CD14-positive monocyte (primary cell): ENCODE measurements at regions not wholly inside any gene's neighbourhood (a gene's known extent, or its start where the extent isn't known, plus 50 kb on each side); places are given as distances from the start of the nearest gene placed in this dataset.

Experiments
- DNase-seq, 3 donors: peaks; one replicate each; pipeline ENCODE4 v3.0.0-alpha.2; 2011 to 2022
- H2AFZ ChIP-seq: 2 replicates; pipeline ENCODE4 v1.6.0; 2012; ENCODE audit warnings: mild to moderate bottlenecking, low read depth, low read length, inconsistent platforms; ENCODE audit not compliant: insufficient read depth, poor library complexity, severe bottlenecking
- H3K27ac ChIP-seq, 2 donors: 1 replicate in 1 of 2; 2 replicates in 1 of 2; pipeline ENCODE4 v1.5.1; 2012 to 2013; ENCODE audit warnings: low read length in 2 of 2, control low read depth in 1 of 2, inconsistent platforms in 1 of 2, low read depth in 1 of 2, mild to moderate bottlenecking in 1 of 2
- H3K27me3 ChIP-seq, 2 donors: one replicate each; pipeline versions ENCODE4 v1.6.0 to v1.6.1; 2011 to 2013; ENCODE audit warnings: low read length in 2 of 2; ENCODE audit not compliant: control insufficient read depth in 2 of 2, insufficient read depth in 2 of 2
- H3K36me3 ChIP-seq, 2 donors: replicated peaks in 1 of 2; 1 replicate in 1 of 2; 2 replicates in 1 of 2; pipeline versions ENCODE4 v1.5.1 to v1.6.1; 2012 to 2013; ENCODE audit warnings: low read length in 2 of 2, control low read depth in 1 of 2, inconsistent platforms in 1 of 2, mild to moderate bottlenecking in 1 of 2; ENCODE audit not compliant: insufficient read depth in 2 of 2, control insufficient read depth in 1 of 2
- H3K4me1 ChIP-seq, 2 donors: 1 replicate in 1 of 2; 2 replicates in 1 of 2; pipeline versions ENCODE4 v1.5.1 to v1.6.1; 2012 to 2013; ENCODE audit warnings: low read length in 2 of 2, control low read depth in 1 of 2, inconsistent platforms in 1 of 2, mild to moderate bottlenecking in 1 of 2, moderate library complexity in 1 of 2; ENCODE audit not compliant: insufficient read depth in 2 of 2, control insufficient read depth in 1 of 2
- H3K4me2 ChIP-seq: replicated peaks from 2 replicates; pipeline ENCODE3; 2012; ENCODE audit warnings: low read length, moderate library complexity, mild to moderate bottlenecking; ENCODE audit not compliant: poor library complexity, severe bottlenecking; ENCODE audit errors: extremely low read depth
- H3K4me3 ChIP-seq, 3 experiments: fragments of 200-600 bp in 1 of 3; sonication (generic) in 1 of 3; replicated peaks in 1 of 3; 1 replicate in 2 of 3; 2 replicates in 1 of 3; pipeline ENCODE4 v1.5.1; 2011 to 2013; ENCODE audit warnings: low read length in 3 of 3, mild to moderate bottlenecking in 3 of 3, control low read depth in 2 of 3, low read depth in 2 of 3, inconsistent platforms in 1 of 3, moderate library complexity in 1 of 3
- H3K79me2 ChIP-seq: 2 replicates; pipeline ENCODE4 v1.6.0; 2012; ENCODE audit warnings: mild to moderate bottlenecking, control low read depth, inconsistent platforms, low read length, moderate library complexity; ENCODE audit not compliant: insufficient read depth
- H3K9ac ChIP-seq: 2 replicates; pipeline ENCODE4 v1.6.0; 2017; ENCODE audit warnings: low read length, mild to moderate bottlenecking; ENCODE audit not compliant: insufficient read depth, poor library complexity, severe bottlenecking
- H3K9me3 ChIP-seq, 2 donors: replicated peaks in 1 of 2; 1 replicate in 1 of 2; 2 replicates in 1 of 2; pipeline versions ENCODE4 v1.5.1 to v1.6.1; 2012 to 2013; ENCODE audit warnings: low read length in 2 of 2, control low read depth in 1 of 2; ENCODE audit not compliant: control insufficient read depth in 1 of 2, insufficient read depth in 1 of 2
- H4K20me1 ChIP-seq: 2 replicates; pipeline ENCODE4 v1.6.0; 2012; ENCODE audit warnings: mild to moderate bottlenecking, low read length, control low read depth, moderate library complexity; ENCODE audit not compliant: insufficient read depth
- H3K27ac Mint-ChIP-seq, 7 donors: one replicate each; pipeline ENCODE4 v1.8.0; 2020; ENCODE audit warnings: mild to moderate bottlenecking in 7 of 7, mixed read lengths in 7 of 7, moderate library complexity in 6 of 7, inconsistent platforms in 2 of 7
- H3K27me3 Mint-ChIP-seq, 3 donors: one replicate each; pipeline ENCODE4 v1.8.0; 2021 to 2022; ENCODE audit warnings: low read depth in 3 of 3, mild to moderate bottlenecking in 3 of 3, mixed read lengths in 3 of 3, moderate library complexity in 3 of 3, inconsistent platforms in 1 of 3
- H3K36me3 Mint-ChIP-seq, 2 donors: one replicate each; pipeline ENCODE4 v1.8.0; 2020; ENCODE audit warnings: mixed read lengths in 2 of 2, inconsistent platforms in 1 of 2, mild to moderate bottlenecking in 1 of 2
- H3K4me1 Mint-ChIP-seq: one replicate; pipeline ENCODE4 v1.8.0; 2020; ENCODE audit warnings: mild to moderate bottlenecking, mixed read lengths
- H3K4me3 Mint-ChIP-seq, 2 donors: one replicate each; pipeline ENCODE4 v1.8.0; 2020; ENCODE audit warnings: mild to moderate bottlenecking in 2 of 2, mixed read lengths in 2 of 2, moderate library complexity in 1 of 2
- H3K9me3 Mint-ChIP-seq, 7 donors: one replicate each; pipeline ENCODE4 v1.8.0; 2020 to 2022; ENCODE audit warnings: mixed read lengths in 7 of 7, mild to moderate bottlenecking in 6 of 7, moderate library complexity in 6 of 7, inconsistent platforms in 2 of 7
- CTCF ChIP-seq: fragments of 200-600 bp; IDR thresholded peaks from one replicate; pipeline ENCODE4 v1.8.0; 2022; ENCODE audit warnings: antibody characterized with exemption, mild to moderate bottlenecking
- WGBS: methylation state at CpG from one replicate; pipeline ENCODE4 v1.1.5; 2013; ENCODE audit warnings: missing lambda C conversion rate; ENCODE audit not compliant: insufficient coverage; 5-methylcytosine and 5-hydroxymethylcytosine counted together
- intact Hi-C, 2 donors: fragments of 100-400 bp; cut with micrococcal nuclease; formaldehyde crosslinking; loops; one replicate each; pipeline versions ENCODE4 v1.15.0 to v1.15.1; 2023

GRCh38 chr16:64088838-64089237, 1033.0 kb downstream of the CDH11 start:
- H3K9me3 Mint-ChIP-seq: peaks cover 0 to 3% (median 0%) of the 10 kb centered on the region in 7 donors
- no peak overlapping the region for H3K27ac Mint-ChIP-seq
- H3K79me2 ChIP-seq: no peaks in the 10 kb centered on the region
- WGBS: 66% methylated on average over 5 of the region's 5 CpGs
- H3K27me3 ChIP-seq: no peaks in the 10 kb centered on the region
- H3K4me1 ChIP-seq: no peaks in the 10 kb centered on the region
- H3K9ac ChIP-seq: no peak overlapping the region
- TF ChIP-seq CTCF: no peak
- H3K36me3 Mint-ChIP-seq: no peaks in the 10 kb centered on the region
- H3K4me3 Mint-ChIP-seq: no peak overlapping the region
- H3K27ac ChIP-seq: no peak overlapping the region
- no peak overlapping the region for H3K4me3 ChIP-seq
- no peaks in the 10 kb centered on the region for H3K36me3 ChIP-seq
- H3K4me1 Mint-ChIP-seq: no peaks in the 10 kb centered on the region
- H2AFZ ChIP-seq: no peak overlapping the region
- no peaks in the 10 kb centered on the region for H4K20me1 ChIP-seq
- H3K4me2 ChIP-seq: no peak overlapping the region
- H3K27me3 Mint-ChIP-seq: peaks cover 0 to 1% (median 0%) of the 10 kb centered on the region in 3 donors
- no peak for DNase-seq
- H3K9me3 ChIP-seq: no peaks in the 10 kb centered on the region
- intact Hi-C loops: no loop called here

- Histone ChIP-seq H3K36me3 (no peaks in the 10 kb centered on the region), H4K20me1 (no peaks in the 10 kb centered on the region), H3K4me1 (no peaks in the 10 kb centered on the region), H3K9me3 (no peaks in the 10 kb centered on the region), H3K27me3 (no peaks in the 10 kb centered on the region), H2AFZ (no peak overlapping the region), H3K4me3 (no peak overlapping the region), H3K9ac (no peak overlapping the region), H3K79me2 (no peaks in the 10 kb centered on the region), H3K4me2 (no peak overlapping the region), H3K27ac (no peak overlapping the region)
- Mint-ChIP-seq H3K27ac (no peak overlapping the region), H3K36me3 (no peaks in the 10 kb centered on the region), H3K4me1 (no peaks in the 10 kb centered on the region), H3K9me3 (peaks cover 0 to 3% (median 0%) of the 10 kb centered on the region in 7 donors), H3K27me3 (peaks cover 0 to 1% (median 0%) of the 10 kb centered on the region in 3 donors), H3K4me3 (no peak overlapping the region)
- no peak for TF ChIP-seq CTCF
- DNase-seq: no peak
- no CpG with 5 or more reads among the region's 4 CpGs for WGBS
- intact Hi-C loops: no loop called here
Measured at GRCh38 chr16:64085296-64085695, 1036.6 kb downstream of the CDH11 start.
